ENCODE measurements at regions not wholly inside any gene's neighbourhood (a gene's known extent, or its start where the extent isn't known, plus 50 kb on each side); places are given as distances from the start of the nearest gene placed in this dataset.
"Not testable (repeated sequence)": the region's sequence is repeated elsewhere in the genome, so short reads cannot be mapped to it uniquely, and the experiment has no call there.

DNA sequence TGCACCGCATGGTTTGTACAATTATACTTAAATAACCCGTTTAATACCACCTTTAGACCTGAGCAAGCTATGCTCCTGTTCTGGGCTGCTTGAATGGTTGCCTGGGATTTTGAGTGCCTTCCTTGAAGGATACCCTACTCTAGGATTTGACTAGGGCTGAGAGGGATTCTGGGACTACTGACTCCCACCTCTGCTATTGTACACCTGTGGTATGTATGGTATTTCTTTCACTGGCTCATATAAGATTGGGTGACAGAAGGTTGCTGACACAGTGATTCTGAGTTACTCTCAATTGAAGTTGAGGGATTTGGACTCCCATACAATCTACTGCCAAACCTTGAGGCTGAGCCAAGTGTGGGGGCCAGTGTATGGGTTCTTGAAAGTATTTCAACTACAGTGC is 494.4 kb upstream of the SEMA3D start:
- ATAC-seq (ENCODE audit: poor library complexity), result no peak
- Mint-ChIP-seq H3K36me3 (ENCODE audit: low read depth) (no peaks in the 10 kb centered on the region), H3K4me1 (ENCODE audit: low read depth) (no peaks in the 10 kb centered on the region), H3K27me3 (no peaks in the 10 kb centered on the region), H3K27ac (no peak overlapping the region), H3K9me3 (peaks cover 4% of the 10 kb centered on the region), H3K4me3 (no peak overlapping the region)
- ChIA-PET POLR2A (no interaction called here), CTCF (no interaction called here)
- Histone ChIP-seq H3K27me3 (ENCODE audit: control insufficient read depth in 1 of 2, insufficient read depth in 2 of 2, low read length in 2 of 2) (no peaks in the 10 kb centered on the region), H3K4me1 (ENCODE audit: insufficient read depth, low read length) (no peaks in the 10 kb centered on the region), H3K36me3 (ENCODE audit: insufficient read depth, low read length) (no peaks in the 10 kb centered on the region), H3K4me3 (ENCODE audit: low read length) (no peak overlapping the region), H3K9me3 (ENCODE audit: control insufficient read depth in 1 of 2, insufficient read depth in 1 of 2, low read length in 2 of 2) (peaks cover 0 to 14% of the 10 kb centered on the region in 2 experiments), H3K27ac (ENCODE audit: low read depth in 1 of 2, low read length in 2 of 2) (no peak overlapping the region)
- no peak for DNase-seq
- TF ChIP-seq, protein P1, sequence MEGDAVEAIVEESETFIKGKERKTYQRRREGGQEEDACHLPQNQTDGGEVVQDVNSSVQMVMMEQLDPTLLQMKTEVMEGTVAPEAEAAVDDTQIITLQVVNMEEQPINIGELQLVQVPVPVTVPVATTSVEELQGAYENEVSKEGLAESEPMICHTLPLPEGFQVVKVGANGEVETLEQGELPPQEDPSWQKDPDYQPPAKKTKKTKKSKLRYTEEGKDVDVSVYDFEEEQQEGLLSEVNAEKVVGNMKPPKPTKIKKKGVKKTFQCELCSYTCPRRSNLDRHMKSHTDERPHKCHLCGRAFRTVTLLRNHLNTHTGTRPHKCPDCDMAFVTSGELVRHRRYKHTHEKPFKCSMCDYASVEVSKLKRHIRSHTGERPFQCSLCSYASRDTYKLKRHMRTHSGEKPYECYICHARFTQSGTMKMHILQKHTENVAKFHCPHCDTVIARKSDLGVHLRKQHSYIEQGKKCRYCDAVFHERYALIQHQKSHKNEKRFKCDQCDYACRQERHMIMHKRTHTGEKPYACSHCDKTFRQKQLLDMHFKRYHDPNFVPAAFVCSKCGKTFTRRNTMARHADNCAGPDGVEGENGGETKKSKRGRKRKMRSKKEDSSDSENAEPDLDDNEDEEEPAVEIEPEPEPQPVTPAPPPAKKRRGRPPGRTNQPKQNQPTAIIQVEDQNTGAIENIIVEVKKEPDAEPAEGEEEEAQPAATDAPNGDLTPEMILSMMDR (IDR thresholded peaks at IDR 0.05), result no peak
- intact Hi-C loops (cut with DNase I, micrococcal nuclease), result no loop called here

DNA sequence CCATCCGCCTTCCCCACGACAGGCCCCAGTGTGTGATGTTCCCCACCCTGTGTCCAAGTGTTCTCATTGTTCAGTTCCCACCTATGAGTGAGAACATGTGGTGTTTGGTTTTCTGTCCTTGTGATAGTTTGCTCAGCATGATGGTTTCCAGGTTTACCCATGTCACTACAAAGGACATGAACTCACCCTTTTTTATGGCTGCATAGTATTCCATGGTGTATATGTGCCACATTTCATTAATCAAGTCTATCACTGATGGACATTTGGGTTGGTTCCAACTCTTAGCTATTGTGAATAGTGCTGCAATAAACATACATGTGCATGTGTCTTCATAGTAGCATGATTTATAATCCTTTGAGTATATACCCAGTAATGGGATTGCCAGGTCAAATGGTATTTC is 488.2 kb upstream of the SEMA3D start:
- H3K27me3 Mint-ChIP-seq; H3K4me1 ChIP-seq (ENCODE audit: insufficient read depth, low read length); H3K9me3 Mint-ChIP-seq; H3K27ac Mint-ChIP-seq; H3K36me3 ChIP-seq (ENCODE audit: insufficient read depth, low read length); H3K27ac ChIP-seq (ENCODE audit: low read depth in 1 of 2, low read length in 2 of 2); ATAC-seq (ENCODE audit: poor library complexity); H3K4me1 Mint-ChIP-seq (ENCODE audit: low read depth); H3K4me3 ChIP-seq (ENCODE audit: low read length); H3K36me3 Mint-ChIP-seq (ENCODE audit: low read depth); CTCF ChIA-PET; intact Hi-C loops (cut with DNase I, micrococcal nuclease); H3K4me3 Mint-ChIP-seq; POLR2A ChIA-PET; H3K27me3 ChIP-seq (ENCODE audit: control insufficient read depth in 1 of 2, insufficient read depth in 2 of 2, low read length in 2 of 2); H3K9me3 ChIP-seq (ENCODE audit: control insufficient read depth in 1 of 2, insufficient read depth in 1 of 2, low read length in 2 of 2); DNase-seq: not testable (repeated sequence)

DNA sequence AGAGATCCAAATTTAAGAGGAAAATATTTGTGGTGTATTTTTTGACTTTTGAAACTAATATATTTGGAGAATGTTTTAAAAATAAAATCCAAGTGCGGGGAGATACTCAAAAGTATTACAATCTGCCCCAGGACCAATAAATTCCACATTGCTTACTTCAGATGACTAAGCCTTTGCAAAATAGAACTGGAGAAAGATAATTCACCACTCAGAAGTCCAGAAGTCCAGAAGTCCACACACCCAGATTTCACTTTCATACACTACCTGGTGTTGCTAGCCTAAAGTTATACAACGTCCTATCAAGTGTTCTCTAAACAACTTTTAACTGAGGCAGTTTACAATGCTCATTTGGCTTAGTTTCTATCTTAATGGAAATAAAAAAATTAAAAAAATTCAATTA is 487.0 kb upstream of the SEMA3D start:
- no peaks in the 10 kb centered on the region for H3K4me1 Mint-ChIP-seq (ENCODE audit: low read depth)
- POLR2A ChIA-PET, result no interaction called here
- Histone ChIP-seq H3K27me3 (ENCODE audit: control insufficient read depth in 1 of 2, insufficient read depth in 2 of 2, low read length in 2 of 2) (no peaks in the 10 kb centered on the region), H3K9me3 (ENCODE audit: control insufficient read depth in 1 of 2, insufficient read depth in 1 of 2, low read length in 2 of 2) (no peaks in the 10 kb centered on the region), H3K36me3 (ENCODE audit: insufficient read depth, low read length) (no peaks in the 10 kb centered on the region), H3K4me1 (ENCODE audit: insufficient read depth, low read length) (no peaks in the 10 kb centered on the region), H3K4me3 (ENCODE audit: low read length) (no peak overlapping the region), H3K27ac (ENCODE audit: low read depth in 1 of 2, low read length in 2 of 2) (no peak overlapping the region)
- no peak for ATAC-seq (ENCODE audit: poor library complexity)
- H3K27me3 Mint-ChIP-seq, result no peaks in the 10 kb centered on the region
- no peaks in the 10 kb centered on the region for H3K36me3 Mint-ChIP-seq (ENCODE audit: low read depth)
- CTCF ChIA-PET, result no interaction called here
- intact Hi-C loops (cut with DNase I, micrococcal nuclease), result no loop called here
- no peak overlapping the region for H3K4me3 Mint-ChIP-seq
- no peak for DNase-seq
- no peak overlapping the region for H3K27ac Mint-ChIP-seq
- peaks cover 5% of the 10 kb centered on the region for H3K9me3 Mint-ChIP-seq
- TF ChIP-seq, protein P1 (IDR thresholded peaks at IDR 0.05), result no peak

DNA sequence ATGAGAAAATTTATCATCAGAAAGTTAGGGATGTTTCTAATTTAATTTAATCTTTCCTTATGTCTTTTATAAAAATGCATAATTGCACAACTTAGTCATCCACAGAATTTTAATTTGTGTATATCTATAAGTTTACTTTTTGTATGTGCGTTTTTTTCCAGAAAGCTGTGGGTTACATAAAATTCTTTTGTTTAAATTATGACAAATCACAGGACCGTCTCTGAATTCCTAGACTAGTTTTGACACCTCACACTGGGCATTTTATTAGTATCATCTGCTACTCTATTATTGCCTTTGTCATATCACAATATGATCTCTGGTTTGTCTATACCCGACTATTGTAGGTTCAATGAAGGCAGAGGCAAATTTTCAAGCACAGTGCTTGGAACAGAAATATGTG is 482.4 kb upstream of the SEMA3D start:
- ChIA-PET POLR2A (no interaction called here), CTCF (no interaction called here)
- DNase-seq (no peak), ATAC-seq (ENCODE audit: poor library complexity) (no peak)
- H3K27ac Mint-ChIP-seq, result no peak overlapping the region
- TF ChIP-seq, protein P1 (IDR thresholded peaks at IDR 0.05), result no peak
- no peaks in the 10 kb centered on the region for H3K36me3 Mint-ChIP-seq (ENCODE audit: low read depth)
- no peaks in the 10 kb centered on the region for H3K36me3 ChIP-seq (ENCODE audit: insufficient read depth, low read length)
- no peaks in the 10 kb centered on the region for H3K27me3 ChIP-seq (ENCODE audit: control insufficient read depth in 1 of 2, insufficient read depth in 2 of 2, low read length in 2 of 2)
- peaks cover 6% of the 10 kb centered on the region for H3K9me3 Mint-ChIP-seq
- H3K4me1 Mint-ChIP-seq (ENCODE audit: low read depth), result no peaks in the 10 kb centered on the region
- no peaks in the 10 kb centered on the region for H3K4me1 ChIP-seq (ENCODE audit: insufficient read depth, low read length)
- intact Hi-C loops (cut with DNase I, micrococcal nuclease), result no loop called here
- no peaks in the 10 kb centered on the region for H3K9me3 ChIP-seq (ENCODE audit: control insufficient read depth in 1 of 2, insufficient read depth in 1 of 2, low read length in 2 of 2)
- H3K27ac ChIP-seq (ENCODE audit: low read depth in 1 of 2, low read length in 2 of 2), result no peak overlapping the region
- no peaks in the 10 kb centered on the region for H3K27me3 Mint-ChIP-seq
- H3K4me3 ChIP-seq (ENCODE audit: low read length), result no peak overlapping the region
- no peak overlapping the region for H3K4me3 Mint-ChIP-seq

Measured in CD4-positive, alpha-beta T cell (primary cell).